T-helper 2 cell (primary cell): ENCODE measurements at regions not wholly inside any gene's neighbourhood (a gene's known extent, or its start where the extent isn't known, plus 50 kb on each side); places are given as distances from the start of the nearest gene placed in this dataset.

Experiments
- DNase-seq, 5 experiments: peaks; one replicate each; pipeline versions ENCODE4 v3.0.0 to v3.0.0-alpha.2; 2012 to 2022

DNA sequence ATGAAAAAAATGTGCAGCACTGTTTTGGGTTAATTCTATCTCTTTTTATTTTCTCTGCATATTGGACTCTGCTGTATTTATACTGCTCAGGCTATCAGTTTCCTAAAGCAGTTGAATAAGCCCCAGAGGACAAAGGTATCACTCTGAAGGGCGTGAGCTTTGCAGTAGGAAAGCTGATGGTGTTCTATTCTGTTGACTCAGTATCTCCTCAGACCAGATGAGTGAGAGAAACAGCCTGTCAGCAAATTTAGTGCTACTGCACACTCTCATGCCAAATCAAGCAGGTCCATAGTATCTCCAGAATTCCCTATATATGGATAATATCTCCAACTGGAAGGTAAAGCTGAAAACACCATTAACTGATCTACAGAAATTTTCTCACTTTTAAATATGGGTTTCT lies 132.3 kb upstream of the UGT8 start:
- DNase-seq = no peak

- no peak for DNase-seq
Measured at GRCh38 chr4:114472269-114473032, 126.2 kb upstream of the UGT8 start.

GRCh38 chr4:114474188-114474800 lies 124.3 kb upstream of the UGT8 start:
- DNase-seq = no peak

GRCh38 chr4:114476310-114476709 lies 122.3 kb upstream of the UGT8 start:
- DNase-seq = no peak

GRCh38 chr4:114479595-114479994 lies 119.0 kb upstream of the UGT8 start:
- DNase-seq = no peak

DNA sequence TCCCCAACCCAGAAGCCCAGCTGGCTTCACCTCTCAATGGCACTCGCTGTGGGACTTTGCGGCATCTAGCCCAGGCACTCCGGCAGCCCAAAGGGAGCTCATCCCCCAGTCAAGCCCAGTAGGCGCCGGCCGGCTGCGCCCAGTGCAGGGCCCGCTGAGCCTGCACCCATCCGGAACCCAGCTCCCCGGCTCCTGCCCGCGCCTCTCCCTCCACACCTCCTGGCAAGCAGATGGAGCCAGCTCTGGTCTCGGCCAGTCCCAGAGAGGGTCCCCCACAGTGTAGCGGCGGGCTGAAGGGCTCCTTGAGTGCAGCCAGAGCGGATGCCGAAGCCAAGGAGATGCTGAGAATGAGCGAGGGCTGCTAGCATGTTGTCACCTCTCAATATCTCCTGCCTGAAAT lies 116.8 kb upstream of the UGT8 start:
- no peak for DNase-seq

- no peak for DNase-seq
Measured at GRCh38 chr4:114487101-114487500, 111.5 kb upstream of the UGT8 start.

GRCh38 chr4:114488301-114488982 lies 110.2 kb upstream of the UGT8 start:
- no peak for DNase-seq

DNA sequence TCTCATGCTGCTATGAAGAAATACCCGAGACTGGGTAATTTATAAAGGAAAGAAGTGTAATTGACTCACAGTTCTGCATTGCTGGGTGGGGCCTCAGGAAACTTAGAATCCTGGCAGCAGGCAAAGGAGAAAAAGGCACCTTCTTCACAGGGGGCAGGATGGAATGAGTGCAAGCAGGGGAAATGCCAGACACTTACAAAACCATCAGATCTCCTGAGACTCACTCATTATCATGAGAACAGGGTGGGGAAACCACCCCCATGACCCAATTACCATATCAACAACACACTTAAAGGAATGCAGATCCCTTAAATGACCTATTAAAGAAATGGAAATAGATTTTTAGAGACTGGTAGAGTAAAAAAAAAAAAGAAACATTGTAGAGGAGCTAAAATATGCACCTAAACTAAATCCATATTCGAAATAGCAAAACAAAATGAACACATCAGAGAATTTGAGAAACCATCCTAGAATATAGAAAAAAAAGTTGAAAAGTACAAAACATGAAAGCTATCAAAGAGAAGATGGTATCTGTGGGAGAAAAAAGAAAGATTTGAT lies 104.3 kb upstream of the UGT8 start:
- DNase-seq = no peak

DNA sequence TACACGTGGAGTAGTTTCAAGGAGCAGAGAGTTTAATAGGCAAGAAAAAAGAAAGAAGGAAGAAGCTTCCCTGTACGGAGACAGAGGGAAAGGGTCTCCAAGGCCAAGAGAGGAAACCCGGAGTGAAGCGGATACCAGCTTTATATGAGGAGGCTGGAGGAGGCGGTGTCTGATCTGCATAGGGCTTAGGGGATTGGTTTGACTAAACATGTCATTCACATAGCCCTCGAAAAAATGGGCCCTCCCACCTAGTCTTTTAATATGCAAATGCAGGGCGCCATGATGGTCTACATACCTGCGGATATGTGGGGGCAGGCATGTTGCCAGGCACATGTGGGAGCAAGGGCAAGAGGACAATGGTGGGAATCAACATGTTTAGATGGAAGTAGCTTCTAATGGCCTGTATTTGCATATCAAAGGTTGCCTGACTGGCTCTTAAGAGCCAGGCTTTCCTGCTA lies 103.1 kb upstream of the UGT8 start:
- no peak for DNase-seq

DNA sequence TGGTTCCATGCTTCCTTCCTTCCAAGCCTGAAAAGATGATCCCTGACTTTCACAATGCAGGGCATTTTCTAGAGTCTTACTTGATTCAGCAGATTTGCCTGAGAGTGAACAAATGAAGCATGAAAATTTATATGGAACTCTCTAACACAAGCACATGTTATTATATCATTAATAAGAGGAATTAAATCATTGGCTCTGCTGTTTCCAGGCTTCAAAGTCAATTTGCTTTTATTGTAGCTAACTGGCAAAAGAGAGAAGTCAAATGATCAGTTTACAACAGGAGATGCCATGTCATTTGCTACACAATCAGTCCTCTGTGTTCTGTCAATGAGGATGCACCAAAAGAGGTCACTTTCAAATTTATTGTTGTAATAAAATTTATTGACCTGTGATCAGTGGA lies 101.5 kb upstream of the UGT8 start:
- no peak for DNase-seq

DNA sequence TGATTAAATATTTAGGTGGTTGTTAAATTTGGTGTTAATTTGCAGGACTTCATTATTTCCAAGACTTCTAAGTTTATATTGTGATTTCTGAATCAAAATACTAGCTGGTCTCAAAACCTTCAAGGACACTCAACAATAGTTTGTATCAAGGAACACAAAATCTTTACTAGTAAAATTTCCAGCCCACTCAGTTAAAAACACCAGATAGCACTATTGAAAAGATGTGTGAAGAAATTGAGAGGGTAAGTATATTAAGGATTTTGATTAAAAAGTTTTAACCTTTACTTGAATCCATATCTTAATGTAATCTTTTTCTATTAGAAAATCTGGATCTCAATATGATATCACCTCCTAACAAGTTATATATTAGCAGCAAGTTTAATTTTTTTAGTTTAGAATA lies 89.3 kb upstream of the UGT8 start:
- no peak for DNase-seq

- no peak for DNase-seq
Measured at GRCh38 chr4:114512595-114513295, 85.9 kb upstream of the UGT8 start.

- no peak for DNase-seq
Measured at GRCh38 chr4:114519368-114519767, 79.2 kb upstream of the UGT8 start.

DNA sequence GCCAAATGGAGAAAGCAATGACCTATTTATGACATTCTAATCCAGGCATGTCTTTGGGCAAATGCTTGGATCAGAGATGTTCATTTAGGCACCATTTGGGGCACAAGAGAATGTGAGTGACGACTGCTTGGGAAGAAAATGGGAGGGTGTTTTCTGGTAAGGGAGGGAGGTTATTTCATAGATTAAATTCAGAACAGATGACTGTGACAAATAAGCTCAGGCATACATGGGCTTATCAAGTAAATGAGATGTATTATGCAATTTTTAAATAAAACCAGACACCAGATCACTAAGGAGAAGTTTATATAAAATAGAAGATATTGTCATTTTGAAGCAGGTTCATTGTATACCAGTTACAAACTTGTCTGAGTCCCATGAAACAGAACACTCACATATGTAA lies 71.4 kb upstream of the UGT8 start:
- DNase-seq = no peak

DNA sequence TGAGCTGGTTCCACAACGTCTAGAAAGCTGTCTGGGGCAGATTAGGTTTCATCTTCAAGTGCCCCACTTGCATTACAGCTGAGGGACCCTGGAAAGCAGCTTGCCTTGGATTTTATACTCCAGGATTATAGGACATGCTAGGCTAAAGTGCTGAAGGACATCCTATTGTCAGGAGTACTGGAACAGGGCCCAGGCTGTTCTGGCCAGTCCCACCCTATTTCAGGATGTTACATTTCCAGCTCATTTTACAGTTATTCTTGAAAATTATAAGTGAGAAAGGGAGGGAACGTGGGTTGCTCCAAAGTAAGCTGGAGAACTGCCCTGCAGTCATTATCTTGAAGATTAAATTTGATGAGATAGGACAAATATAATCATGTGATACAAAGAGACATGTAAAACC lies 71.0 kb upstream of the UGT8 start:
- no peak for DNase-seq

GRCh38 chr4:114535725-114536124 lies 62.9 kb upstream of the UGT8 start:
- DNase-seq = no peak

GRCh38 chr4:114537352-114537751 lies 61.3 kb upstream of the UGT8 start:
- no peak for DNase-seq

- no peak for DNase-seq
Measured at GRCh38 chr4:114538012-114538617, 60.5 kb upstream of the UGT8 start.

DNA sequence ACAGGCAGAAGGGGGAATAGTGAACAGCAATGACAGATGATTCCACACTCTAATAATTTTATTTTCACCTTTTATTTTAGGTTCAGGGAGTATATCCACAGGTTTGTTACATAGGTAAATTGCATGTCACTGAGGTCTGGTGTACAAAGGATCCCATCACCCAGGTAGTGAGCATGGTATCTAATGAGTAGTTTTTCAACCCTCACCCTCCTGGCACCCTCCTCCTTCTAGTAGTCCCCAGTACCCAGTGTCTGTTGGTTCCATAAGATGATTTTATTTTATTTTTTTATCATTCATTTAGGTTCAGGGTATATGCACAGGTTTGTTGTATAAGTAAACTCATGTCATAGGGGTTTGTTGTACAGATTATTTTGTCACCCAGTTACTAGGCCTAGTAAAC lies 58.6 kb upstream of the UGT8 start:
- no peak for DNase-seq

DNA sequence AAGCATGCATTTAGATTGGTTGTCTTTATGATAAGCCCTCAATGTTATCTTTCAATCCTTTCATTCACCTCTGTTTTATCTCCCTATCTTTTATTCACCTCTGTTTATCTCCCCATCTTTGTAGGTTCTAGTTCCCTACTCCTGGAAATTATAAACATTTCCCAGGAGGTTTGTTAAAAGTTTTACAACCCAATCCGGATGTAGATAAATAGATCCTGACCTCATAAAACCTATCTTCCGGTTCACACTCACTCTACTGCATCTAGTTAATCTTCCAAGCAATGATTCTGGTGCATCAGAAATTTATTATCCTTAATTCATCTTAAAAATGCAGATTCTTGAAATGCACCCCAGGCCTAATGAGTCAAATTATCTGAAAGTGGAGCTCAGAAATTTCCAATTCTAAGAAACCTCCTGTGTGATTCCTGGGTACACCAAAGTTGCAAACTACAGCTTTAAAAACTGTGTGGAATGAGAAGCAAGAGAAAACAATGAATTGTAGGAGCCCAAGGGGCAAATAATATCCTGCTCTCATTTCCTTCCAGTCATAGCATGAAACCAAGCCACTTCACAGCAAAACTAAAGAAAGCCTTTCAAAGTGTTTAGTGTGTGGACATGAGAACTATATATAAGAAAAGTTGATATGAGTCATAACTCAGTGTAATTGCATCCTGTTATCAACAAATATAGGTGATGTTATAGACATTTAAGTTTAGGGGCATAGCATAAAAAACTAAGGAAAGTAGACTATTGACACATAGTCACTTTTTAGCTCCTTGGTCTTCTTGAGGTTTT lies 51.1 kb upstream of the UGT8 start:
- peak in 1 of 5 experiments; percentile 29 for DNase-seq
